ENCODE measurements at regions not wholly inside any gene's neighbourhood (a gene's known extent, or its start where the extent isn't known, plus 50 kb on each side); places are given as distances from the start of the nearest gene placed in this dataset.

GRCh38 chr4:108519911-108520601, 100.3 kb upstream of the RPL34 start:
- Mint-ChIP-seq H3K27me3 (no peaks in the 10 kb centered on the region), H3K27ac (peak overlapping the region in 7 of 9 donors; percentile 0 to 73 (median 23)), H3K9me3 (peaks cover under 1 to 7% (median 2%) of the 10 kb centered on the region in 11 donors), H3K4me3 (peak overlapping the region in 6 of 10 donors; percentile 5 to 52 (median 24)), H3K4me1 (peaks cover 13 to 58% (median 43%) of the 10 kb centered on the region in 7 donors), H3K36me3 (peaks cover 0 to 10% (median 7%) of the 10 kb centered on the region in 5 donors)
- Histone ChIP-seq H3K27ac (ENCODE audit: low read depth, low read length) (no peak overlapping the region), H3K4me1 (ENCODE audit: control insufficient read depth in 2 of 2, insufficient read depth in 2 of 2, low read length in 2 of 2) (peaks cover 4 to 5% of the 10 kb centered on the region in 2 donors), H3K4me3 (ENCODE audit: low read length) (no peak overlapping the region), H3K9me3 (ENCODE audit: control insufficient read depth in 2 of 3, low read length in 3 of 3) (no peaks in the 10 kb centered on the region), H3K27me3 (ENCODE audit: control insufficient read depth in 2 of 2, insufficient read depth in 2 of 2, low read length in 2 of 2) (no peaks in the 10 kb centered on the region), H3K36me3 (ENCODE audit: control insufficient read depth in 2 of 3, insufficient read depth in 3 of 3, low read length in 3 of 3) (no peaks in the 10 kb centered on the region)
- ATAC-seq (peak; percentile 10), DNase-seq (no peak)
- intact Hi-C loops (cut with micrococcal nuclease): loop anchor here in 1 of 2 donors (1.0 kb wide), 1 partner anchor 8 kb away; no protein-coding TSS in a partner anchor
- CTCF ChIA-PET: interaction anchor here (0.7 kb wide), 2 partner anchors 85 to 300 kb away, joined by 3 read pairs; no protein-coding TSS in a partner anchor
- POLR2A ChIA-PET: interaction anchor here (0.6 to 1.4 kb wide), 4 partner anchors 9 to 483 kb away, joined by 3 to 5 read pairs (median 4); no protein-coding TSS in a partner anchor

GRCh38 chr4:108519208-108519833, 101.1 kb upstream of the RPL34 start:
- Histone ChIP-seq H3K36me3 (ENCODE audit: control insufficient read depth in 2 of 3, insufficient read depth in 3 of 3, low read length in 3 of 3) (no peaks in the 10 kb centered on the region), H3K4me3 (ENCODE audit: low read length) (no peak overlapping the region), H3K27ac (ENCODE audit: low read depth, low read length) (no peak overlapping the region), H3K9me3 (ENCODE audit: control insufficient read depth in 2 of 3, low read length in 3 of 3) (no peaks in the 10 kb centered on the region), H3K4me1 (ENCODE audit: control insufficient read depth in 2 of 2, insufficient read depth in 2 of 2, low read length in 2 of 2) (peaks cover 4 to 5% of the 10 kb centered on the region in 2 donors), H3K27me3 (ENCODE audit: control insufficient read depth in 2 of 2, insufficient read depth in 2 of 2, low read length in 2 of 2) (no peaks in the 10 kb centered on the region)
- DNase-seq (no peak), ATAC-seq (no peak)
- peaks cover 0 to 4% (median 0%) of the 10 kb centered on the region in 5 donors for H3K36me3 Mint-ChIP-seq
- peak overlapping the region in 5 of 9 donors; percentile 0 to 73 (median 5) for H3K27ac Mint-ChIP-seq
- H3K4me3 Mint-ChIP-seq: peak overlapping the region in 3 of 10 donors; percentile 17 to 52 (median 30)
- ChIA-PET CTCF (interaction anchor here (1.0 kb wide), 1 partner anchor 466 kb away, joined by 3 read pairs; no protein-coding TSS in a partner anchor), POLR2A (interaction anchor here (0.6 kb wide), 1 partner anchor 482 kb away, joined by 5 read pairs; no protein-coding TSS in a partner anchor)
- peaks cover 9 to 52% (median 36%) of the 10 kb centered on the region in 7 donors for H3K4me1 Mint-ChIP-seq
- intact Hi-C loops (cut with micrococcal nuclease): loop anchor here in 1 of 2 donors (1.0 kb wide), 1 partner anchor 9 kb away; no protein-coding TSS in a partner anchor
- H3K9me3 Mint-ChIP-seq: peaks cover 0 to 2% (median 0%) of the 10 kb centered on the region in 11 donors
- H3K27me3 Mint-ChIP-seq: no peaks in the 10 kb centered on the region

GRCh38 chr4:108512615-108513505, 107.5 kb upstream of the RPL34 start:
- POLR2A ChIA-PET: interaction anchor here (0.7 to 1.7 kb wide), 7 partner anchors 12 to 483 kb away, joined by 3 read pairs; no protein-coding TSS in a partner anchor
- Mint-ChIP-seq H3K4me1 (peaks cover 9 to 37% (median 23%) of the 10 kb centered on the region in 7 donors), H3K27ac (peak overlapping the region in 7 of 9 donors; percentile 33 to 79 (median 71)), H3K36me3 (peaks cover 0 to 11% (median 0%) of the 10 kb centered on the region in 5 donors), H3K9me3 (peaks cover 0 to 4% (median 0%) of the 10 kb centered on the region in 11 donors), H3K4me3 (peak overlapping the region; percentile 72 to 87 (median 80)), H3K27me3 (peaks cover 0 to 11% (median 0%) of the 10 kb centered on the region in 5 donors)
- Histone ChIP-seq H3K4me3 (ENCODE audit: low read length) (peak overlapping the region; percentile 6), H3K27me3 (ENCODE audit: control insufficient read depth in 2 of 2, insufficient read depth in 2 of 2, low read length in 2 of 2) (no peaks in the 10 kb centered on the region), H3K9me3 (ENCODE audit: control insufficient read depth in 2 of 3, low read length in 3 of 3) (no peaks in the 10 kb centered on the region), H3K36me3 (ENCODE audit: control insufficient read depth in 2 of 3, insufficient read depth in 3 of 3, low read length in 3 of 3) (no peaks in the 10 kb centered on the region), H3K4me1 (ENCODE audit: control insufficient read depth in 2 of 2, insufficient read depth in 2 of 2, low read length in 2 of 2) (peaks cover 0 to 10% of the 10 kb centered on the region in 2 donors), H3K27ac (ENCODE audit: low read depth, low read length) (no peak overlapping the region)
- CTCF ChIA-PET: interaction anchor here (0.7 to 2.5 kb wide), 15 partner anchors 46 to 495 kb away, joined by 3 to 10 read pairs (median 4); no protein-coding TSS in a partner anchor
- ATAC-seq (peak; percentile 82), DNase-seq (peak in 7 of 9 donors; percentile 42 to 68 (median 58))
- intact Hi-C loops (cut with micrococcal nuclease): loop anchor here (1.0 to 5.0 kb wide), 11 partner anchors 59 to 495 kb away; no protein-coding TSS in a partner anchor

GRCh38 chr4:108511618-108512017, 108.8 kb upstream of the RPL34 start:
- POLR2A ChIA-PET: interaction anchor here (1.0 to 1.7 kb wide), 5 partner anchors 12 to 482 kb away, joined by 3 to 4 read pairs (median 3); no protein-coding TSS in a partner anchor
- H3K27ac Mint-ChIP-seq: peak overlapping the region in 3 of 9 donors; percentile 14 to 51 (median 34)
- intact Hi-C loops (cut with micrococcal nuclease): loop anchor here (2.0 to 5.0 kb wide), 4 partner anchors 79 to 349 kb away; no protein-coding TSS in a partner anchor
- H3K9me3 Mint-ChIP-seq: peaks cover 0 to 12% (median 4%) of the 10 kb centered on the region in 11 donors
- Histone ChIP-seq H3K4me1 (ENCODE audit: control insufficient read depth in 2 of 2, insufficient read depth in 2 of 2, low read length in 2 of 2) (peaks cover 0 to 10% of the 10 kb centered on the region in 2 donors), H3K9me3 (ENCODE audit: control insufficient read depth in 2 of 3, low read length in 3 of 3) (no peaks in the 10 kb centered on the region), H3K36me3 (ENCODE audit: control insufficient read depth in 2 of 3, insufficient read depth in 3 of 3, low read length in 3 of 3) (no peaks in the 10 kb centered on the region), H3K27me3 (ENCODE audit: control insufficient read depth in 2 of 2, insufficient read depth in 2 of 2, low read length in 2 of 2) (no peaks in the 10 kb centered on the region), H3K4me3 (ENCODE audit: low read length) (no peak overlapping the region), H3K27ac (ENCODE audit: low read depth, low read length) (no peak overlapping the region)
- peak overlapping the region in 2 of 10 donors; percentile 16 to 79 for H3K4me3 Mint-ChIP-seq
- H3K27me3 Mint-ChIP-seq: peaks cover 0 to 11% (median 0%) of the 10 kb centered on the region in 5 donors
- H3K36me3 Mint-ChIP-seq: peaks cover 0 to 16% (median 0%) of the 10 kb centered on the region in 5 donors
- ATAC-seq (no peak), DNase-seq (no peak)
- CTCF ChIA-PET: interaction anchor here (0.7 to 2.5 kb wide), 9 partner anchors 18 to 494 kb away, joined by 3 to 10 read pairs (median 4); no protein-coding TSS in a partner anchor
- H3K4me1 Mint-ChIP-seq: peaks cover 9 to 43% (median 25%) of the 10 kb centered on the region in 7 donors

DNA sequence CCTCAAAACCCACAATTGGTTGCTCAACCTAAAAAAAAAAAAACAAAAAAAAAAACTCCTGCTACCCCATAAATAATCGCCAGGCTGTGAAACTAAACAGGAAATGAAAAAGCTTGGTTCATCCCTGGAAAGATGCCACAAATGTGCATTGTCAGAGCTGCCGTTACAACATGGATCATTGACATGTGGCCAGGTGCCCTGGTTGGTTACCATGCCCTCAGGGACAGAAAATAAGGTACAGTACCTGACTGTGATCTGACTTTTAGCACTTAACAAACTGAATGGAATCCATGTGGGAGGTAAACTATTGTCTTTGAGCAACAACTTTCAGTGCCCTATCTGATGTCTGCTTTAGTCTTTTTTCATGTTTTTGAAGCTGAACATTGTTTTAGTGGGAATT, 118.0 kb upstream of the RPL34 start:
- intact Hi-C loops (cut with micrococcal nuclease): no loop called here
- H3K9me3 ChIP-seq (ENCODE audit: control insufficient read depth in 2 of 3, low read length in 3 of 3): no peaks in the 10 kb centered on the region
- no peak for ATAC-seq
- no peak for DNase-seq
- H3K4me3 ChIP-seq (ENCODE audit: low read length): no peak overlapping the region
- no peak overlapping the region for H3K27ac ChIP-seq (ENCODE audit: low read depth, low read length)
- Mint-ChIP-seq H3K9me3 (peaks cover 0 to 14% (median 2%) of the 10 kb centered on the region in 11 donors), H3K4me3 (no peak overlapping the region), H3K36me3 (peaks cover 0 to 21% (median 2%) of the 10 kb centered on the region in 5 donors), H3K27me3 (no peaks in the 10 kb centered on the region), H3K27ac (peak overlapping the region in 1 of 9 donors; percentile 21), H3K4me1 (peaks cover 3 to 42% (median 14%) of the 10 kb centered on the region in 7 donors)
- no peaks in the 10 kb centered on the region for H3K27me3 ChIP-seq (ENCODE audit: control insufficient read depth in 2 of 2, insufficient read depth in 2 of 2, low read length in 2 of 2)
- ChIA-PET CTCF (interaction anchor here (1.6 kb wide), 1 partner anchor 70 kb away, joined by 4 read pairs; no protein-coding TSS in a partner anchor), POLR2A (interaction anchor here (0.8 to 0.9 kb wide), 2 partner anchors 17 to 38 kb away, joined by 3 read pairs; no protein-coding TSS in a partner anchor)
- H3K36me3 ChIP-seq (ENCODE audit: control insufficient read depth in 2 of 3, insufficient read depth in 3 of 3, low read length in 3 of 3): no peaks in the 10 kb centered on the region
- no peaks in the 10 kb centered on the region for H3K4me1 ChIP-seq (ENCODE audit: control insufficient read depth in 2 of 2, insufficient read depth in 2 of 2, low read length in 2 of 2)
